ENCODE measurements at regions not wholly inside any gene's neighbourhood (a gene's known extent, or its start where the extent isn't known, plus 50 kb on each side); places are given as distances from the start of the nearest gene placed in this dataset.

DNA sequence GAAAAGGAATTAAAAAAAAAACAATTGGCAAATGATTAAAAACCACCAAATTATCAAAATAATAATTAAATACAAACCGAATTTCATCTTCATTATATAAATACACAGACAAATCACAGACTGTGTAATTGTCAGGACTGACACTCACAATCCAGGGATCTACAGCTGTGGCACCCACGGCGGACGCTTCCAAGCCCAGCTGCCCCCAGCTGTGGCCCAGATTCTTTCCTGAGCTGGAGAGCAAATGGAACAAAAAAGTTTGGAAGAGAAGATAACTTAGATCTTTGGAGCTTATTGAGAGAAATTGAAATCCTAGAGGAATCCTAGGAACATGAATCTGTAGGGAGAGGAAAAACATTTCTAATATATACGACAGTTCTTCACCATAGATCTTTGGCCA is 316.1 kb downstream of the OTUD1 start:
- Histone ChIP-seq H2AFZ (ENCODE audit: low read depth, low read length) (no peak overlapping the region), H3K4me2 (ENCODE audit: insufficient read depth, low read length) (no peak overlapping the region), H4K20me1 (replicated peaks; ENCODE audit: control insufficient read depth, extremely low read depth, insufficient read depth, low read length) (no peaks in the 10 kb centered on the region), H3K4me3 (replicated peaks in 1 of 3; ENCODE audit: insufficient read depth in 1 of 3, low read depth in 1 of 3, low read length in 3 of 3) (no peak overlapping the region), H3K36me3 (ENCODE audit: control insufficient read depth in 2 of 2, extremely low read depth in 1 of 2, insufficient read depth in 2 of 2, low read length in 2 of 2) (no peaks in the 10 kb centered on the region), H3K4me1 (ENCODE audit: control insufficient read depth, extremely low read depth, insufficient read depth, low read length) (no peaks in the 10 kb centered on the region), H3K9ac (replicated peaks; ENCODE audit: extremely low read depth, insufficient read depth, low read length) (no peak overlapping the region), H3K9me1 (replicated peaks; ENCODE audit: control insufficient read depth, extremely low read depth, insufficient read depth, low read length) (no peaks in the 10 kb centered on the region), H3K9me3 (replicated peaks; ENCODE audit: control insufficient read depth, insufficient read depth, low read length) (no peaks in the 10 kb centered on the region), H3K27ac (ENCODE audit: insufficient read depth, low read depth, low read length) (no peak overlapping the region), H3K79me2 (ENCODE audit: control insufficient read depth, insufficient read depth, low read length) (no peaks in the 10 kb centered on the region), H3K27me3 (ENCODE audit: control insufficient read depth in 2 of 2, insufficient read depth in 2 of 2, low read length in 2 of 2) (no peaks in the 10 kb centered on the region)
- DNase-seq (ENCODE audit: low read depth, low spot score) = no peak
- no peak for FAIRE-seq
- dilution Hi-C loops (cut with MboI; ENCODE audit: extremely low pct_ligation_motif_present, low sequenced_read_pairs) (no loop called here), intact Hi-C loops (cut with micrococcal nuclease) (no loop called here)
- POLR2A ChIA-PET = no interaction called here
- CTCF ChIA-PET = no interaction called here
- TF ChIP-seq FOS (IDR thresholded peaks at IDR 0.05; ENCODE audit: borderline replicate concordance, insufficient read depth, low read length) (no peak), EZH2 (IDR thresholded peaks at IDR 0.05; ENCODE audit: borderline replicate concordance, low read depth, low read length, severe bottlenecking) (no peak), POLR2A (IDR thresholded peaks at IDR 0.05; ENCODE audit: low read depth, low read length) (no peak), POLR2AphosphoS5 (IDR thresholded peaks at IDR 0.05; ENCODE audit: insufficient read depth, low read depth, low read length) (no peak), JUN (IDR thresholded peaks at IDR 0.05; ENCODE audit: borderline replicate concordance, insufficient read depth, insufficient read length, low read depth) (no peak), GATA2 (IDR thresholded peaks at IDR 0.05; ENCODE audit: insufficient read depth, insufficient read length, low read depth, low read length) (no peak), CTCF (IDR thresholded peaks at IDR 0.05; ENCODE audit: extremely low read depth in 1 of 2, insufficient read depth in 1 of 2, low read depth in 1 of 2, low read length in 2 of 2) (no peak), MAX (IDR thresholded peaks at IDR 0.05; ENCODE audit: insufficient read depth, insufficient read length) (no peak), MYC (IDR thresholded peaks at IDR 0.05; ENCODE audit: low read depth, low read length) (no peak)
- BruUV-seq (replicated peaks) = no TSS peak
